GM20431 (cell line): ENCODE measurements at regions not wholly inside any gene's neighbourhood (a gene's known extent, or its start where the extent isn't known, plus 50 kb on each side); places are given as distances from the start of the nearest gene placed in this dataset.

ENCODE experiments used
- in situ Hi-C: fragments of 300-500 bp; cut with MseI, MboI; formaldehyde crosslinking; loops from one replicate; pipeline ENCODE4 v1.15.0; 2020; ENCODE audit warnings: low sequenced_read_pairs; ENCODE audit not compliant: unreplicated experiment

GRCh38 chr18:51953521-51953920 lies 386.5 kb upstream of the DCC start:
- in situ Hi-C loops = no loop called here

GRCh38 chr18:51955136-51955535 lies 384.9 kb upstream of the DCC start:
- in situ Hi-C loops = no loop called here

GRCh38 chr18:51957001-51957400 lies 383.0 kb upstream of the DCC start:
- in situ Hi-C loops = no loop called here

GRCh38 chr18:51980101-51980500 lies 359.9 kb upstream of the DCC start:
- in situ Hi-C loops = no loop called here

GRCh38 chr18:51988277-51988676 lies 351.7 kb upstream of the DCC start:
- in situ Hi-C loops = no loop called here

- in situ Hi-C loops = no loop called here
Measured at GRCh38 chr18:51997129-51997528, 342.9 kb upstream of the DCC start.

- in situ Hi-C loops = no loop called here
Measured at GRCh38 chr18:51998066-51998465, 341.9 kb upstream of the DCC start.

GRCh38 chr18:51998711-51999110 lies 341.3 kb upstream of the DCC start:
- in situ Hi-C loops = no loop called here

- in situ Hi-C loops = no loop called here
Measured at GRCh38 chr18:51999351-51999750, 340.6 kb upstream of the DCC start.

- in situ Hi-C loops = no loop called here
Measured at GRCh38 chr18:52000435-52000834, 339.6 kb upstream of the DCC start.

- in situ Hi-C loops = no loop called here
Measured at GRCh38 chr18:52001106-52001505, 338.9 kb upstream of the DCC start.

- in situ Hi-C loops = no loop called here
Measured at GRCh38 chr18:52002600-52002999, 337.4 kb upstream of the DCC start.

- in situ Hi-C loops = no loop called here
Measured at GRCh38 chr18:52007105-52007504, 332.9 kb upstream of the DCC start.

GRCh38 chr18:52008330-52008729 lies 331.7 kb upstream of the DCC start:
- in situ Hi-C loops = no loop called here

GRCh38 chr18:52008736-52009135 lies 331.3 kb upstream of the DCC start:
- in situ Hi-C loops = no loop called here

GRCh38 chr18:52009958-52010357 lies 330.0 kb upstream of the DCC start:
- in situ Hi-C loops = no loop called here

GRCh38 chr18:52045946-52046675 lies 293.9 kb upstream of the DCC start:
- in situ Hi-C loops = no loop called here

GRCh38 chr18:52046842-52047241 lies 293.2 kb upstream of the DCC start:
- in situ Hi-C loops = no loop called here

- in situ Hi-C loops = no loop called here
Measured at GRCh38 chr18:52054324-52054723, 285.7 kb upstream of the DCC start.

GRCh38 chr18:52060607-52061304 lies 279.2 kb upstream of the DCC start:
- in situ Hi-C loops = no loop called here

GRCh38 chr18:52063923-52064322 lies 276.1 kb upstream of the DCC start:
- in situ Hi-C loops = no loop called here

- in situ Hi-C loops = no loop called here
Measured at GRCh38 chr18:52069201-52069600, 270.8 kb upstream of the DCC start.
